H1 (cell line): ENCODE measurements at regions not wholly inside any gene's neighbourhood (a gene's known extent, or its start where the extent isn't known, plus 50 kb on each side); places are given as distances from the start of the nearest gene placed in this dataset.

ENCODE experiments used
- CTCF ChIP-seq, 3 experiments: IDR thresholded peaks; 1 replicate in 2 of 3; 2 replicates in 1 of 3; pipeline versions ENCODE4 v1.5.1 to v1.6.1; 2011; ENCODE audit warnings: low read length in 3 of 3, mild to moderate bottlenecking in 3 of 3, inconsistent platforms in 2 of 3, low read depth in 1 of 3, moderate library complexity in 1 of 3; ENCODE audit not compliant: insufficient read depth in 1 of 3; ENCODE audit errors: control extremely low read depth in 1 of 3
- EP300 ChIP-seq, 2 experiments: IDR thresholded peaks; 1 replicate in 1 of 2; 2 replicates in 1 of 2; pipeline ENCODE4 v1.6.1; 2011 to 2012; ENCODE audit warnings: low read depth in 2 of 2, low read length in 2 of 2, mild to moderate bottlenecking in 2 of 2, borderline replicate concordance in 1 of 2, inconsistent platforms in 1 of 2, moderate library complexity in 1 of 2
- YY1 ChIP-seq: IDR thresholded peaks from 2 replicates; pipeline ENCODE4 v1.6.1; 2011; ENCODE audit warnings: low read depth, mild to moderate bottlenecking, low read length

GRCh38 chr2:219998107-219998506, 370.7 kb downstream of the SLC4A3 start:
- TF ChIP-seq YY1 (no peak), EP300 (IDR thresholded peaks at IDR 0.05; ENCODE audit: borderline replicate concordance in 1 of 2, low read depth in 2 of 2, low read length in 2 of 2) (no peak), CTCF (IDR thresholded peaks at IDR 0.05; ENCODE audit: control extremely low read depth in 1 of 3, insufficient read depth in 1 of 3, low read depth in 1 of 3, low read length in 3 of 3) (peak; percentile 14 to 41 (median 31); a peak in 3 of 4 replicates)
